ENCODE measurements at regions not wholly inside any gene's neighbourhood (a gene's known extent, or its start where the extent isn't known, plus 50 kb on each side); places are given as distances from the start of the nearest gene placed in this dataset.
"Not testable (repeated sequence)": the region's sequence is repeated elsewhere in the genome, so short reads cannot be mapped to it uniquely, and the experiment has no call there.

DNA sequence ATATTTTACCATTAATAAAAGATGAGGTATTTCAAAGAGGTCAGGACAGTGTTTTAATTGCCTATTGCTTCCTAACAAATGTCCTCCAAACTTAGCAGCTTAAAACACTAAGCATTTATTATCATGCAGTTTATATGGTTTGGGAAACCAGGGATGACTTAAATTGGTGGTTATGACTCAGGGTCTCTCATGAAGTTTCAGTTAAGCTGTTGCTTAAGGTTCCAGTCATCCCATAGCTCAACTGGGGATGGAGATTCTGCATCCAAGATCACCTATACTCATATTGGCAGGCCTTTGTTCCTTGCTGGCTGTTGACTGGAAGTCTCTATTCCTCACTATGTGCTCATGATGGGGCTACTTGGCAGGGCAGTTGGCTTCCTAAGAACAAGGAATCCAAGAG, 1329.9 kb upstream of the GOT2 start:
- intact Hi-C loops (cut with DNase I): no loop called here
- no peak for DNase-seq

GRCh38 chr16:60061396-60061795, 1327.3 kb upstream of the GOT2 start:
- intact Hi-C loops (cut with DNase I): no loop called here
- DNase-seq: no peak

- intact Hi-C loops (cut with DNase I): no loop called here
These were observed 1326.6 kb upstream of the GOT2 start for GRCh38 chr16:60060731-60061130.

GRCh38 chr16:60059141-60059540, 1325.0 kb upstream of the GOT2 start:
- intact Hi-C loops (cut with DNase I): no loop called here

More at GRCh38 chr16:60060731-60061130, 1326.6 kb upstream of the GOT2 start:
- no peak for DNase-seq

DNA sequence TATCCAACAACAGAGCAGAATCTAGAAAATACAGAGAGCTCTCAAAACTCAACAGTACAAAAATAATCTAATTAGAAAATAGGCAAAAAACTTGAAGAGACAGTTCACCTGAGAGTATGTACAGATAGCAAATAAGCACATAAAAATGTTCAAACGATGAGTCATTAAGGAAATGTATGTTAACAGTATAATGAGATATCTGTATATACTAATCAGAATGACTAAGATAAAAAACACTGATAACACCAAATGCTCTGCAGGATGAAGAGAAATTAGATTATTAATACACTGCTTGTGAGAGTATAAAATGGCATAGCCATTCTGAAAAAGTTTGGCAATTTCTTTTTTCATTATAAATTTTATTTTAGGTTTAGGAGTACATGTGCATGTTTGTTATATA, 1307.6 kb upstream of the GOT2 start:
- intact Hi-C loops (cut with DNase I): no loop called here
- no peak for DNase-seq

More at GRCh38 chr16:60059141-60059540, 1325.0 kb upstream of the GOT2 start:
- DNase-seq: no peak

DNA sequence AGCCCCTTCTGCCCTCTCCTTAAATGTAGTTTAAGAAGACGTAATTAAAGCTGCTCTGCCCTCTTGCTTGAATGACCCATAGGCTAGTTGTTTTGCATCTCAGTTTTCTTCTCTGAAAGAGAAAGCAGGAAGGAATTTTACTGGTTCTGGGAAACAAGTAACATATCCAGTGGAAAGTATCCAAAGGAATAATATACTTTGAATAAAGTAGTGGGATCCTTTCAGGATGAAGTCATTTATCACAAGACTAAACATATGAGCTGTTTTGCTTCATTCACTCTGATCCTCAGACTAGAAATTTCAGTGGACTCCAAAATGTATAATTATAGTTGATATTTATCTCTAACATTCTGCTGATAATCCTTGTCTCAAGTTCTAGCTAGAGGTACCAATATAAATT, 1297.6 kb upstream of the GOT2 start:
- intact Hi-C loops (cut with DNase I): no loop called here
- DNase-seq: no peak

DNA sequence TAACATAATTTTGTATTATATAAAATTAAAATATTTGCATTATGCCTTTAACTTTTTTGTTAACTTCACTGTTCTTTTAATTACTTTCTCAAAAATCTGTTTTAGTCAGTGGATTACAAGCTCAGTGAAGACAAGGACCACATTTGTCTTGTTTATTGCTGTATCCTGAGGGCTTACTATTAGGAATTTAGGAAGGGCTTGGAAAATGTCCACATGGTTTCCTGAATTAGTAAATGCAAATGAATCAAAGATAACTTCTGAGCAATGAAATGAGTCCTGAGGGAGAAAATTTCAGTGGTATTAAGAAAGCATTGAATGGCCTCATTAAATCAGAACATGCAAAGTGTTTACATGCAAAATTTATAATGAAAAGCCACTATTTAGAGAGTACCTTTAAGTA, 1293.2 kb upstream of the GOT2 start:
- DNase-seq: no peak
- intact Hi-C loops (cut with DNase I): no loop called here

DNA sequence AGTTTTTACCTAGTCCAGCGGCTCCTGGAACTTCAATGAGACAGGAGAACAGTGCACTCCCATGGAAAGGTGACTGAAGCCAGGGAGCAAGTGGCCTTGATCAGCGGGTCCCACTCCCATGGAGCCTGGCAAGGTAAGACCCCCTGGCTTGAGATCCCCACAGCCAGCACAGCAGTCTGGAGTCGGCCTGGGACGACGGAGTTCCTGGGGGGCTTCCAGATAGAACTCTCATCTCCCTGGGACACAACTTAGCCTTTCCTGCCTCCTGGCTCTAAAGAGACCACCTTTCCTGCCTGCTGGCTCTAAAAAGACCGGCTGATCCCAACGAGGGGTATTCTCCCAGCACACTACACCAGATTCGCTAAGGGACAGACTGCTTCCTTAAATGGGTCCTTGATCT, 1279.0 kb upstream of the GOT2 start:
- DNase-seq: no peak
- intact Hi-C loops (cut with DNase I): no loop called here

DNA sequence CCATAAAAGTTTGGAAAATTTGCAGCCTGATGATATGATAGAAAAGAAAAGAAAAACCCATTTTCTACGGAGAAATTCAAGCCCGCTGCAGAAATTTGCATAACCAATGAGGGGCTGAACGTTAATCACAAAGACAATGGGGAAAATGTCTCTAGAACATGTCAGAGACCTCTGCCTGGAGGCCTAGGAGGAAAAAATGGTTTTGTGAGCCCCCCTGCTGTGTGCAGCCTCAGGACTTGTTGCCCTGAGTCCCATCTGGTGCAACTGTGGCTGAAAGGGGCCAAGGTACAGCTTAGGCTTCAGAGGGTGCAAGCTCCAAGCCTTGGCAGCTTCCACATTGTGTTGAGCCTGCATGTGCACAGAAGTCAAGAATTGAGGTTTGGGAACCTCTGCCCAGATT, 1267.4 kb upstream of the GOT2 start:
- DNase-seq: no peak
- intact Hi-C loops (cut with DNase I): no loop called here

DNA sequence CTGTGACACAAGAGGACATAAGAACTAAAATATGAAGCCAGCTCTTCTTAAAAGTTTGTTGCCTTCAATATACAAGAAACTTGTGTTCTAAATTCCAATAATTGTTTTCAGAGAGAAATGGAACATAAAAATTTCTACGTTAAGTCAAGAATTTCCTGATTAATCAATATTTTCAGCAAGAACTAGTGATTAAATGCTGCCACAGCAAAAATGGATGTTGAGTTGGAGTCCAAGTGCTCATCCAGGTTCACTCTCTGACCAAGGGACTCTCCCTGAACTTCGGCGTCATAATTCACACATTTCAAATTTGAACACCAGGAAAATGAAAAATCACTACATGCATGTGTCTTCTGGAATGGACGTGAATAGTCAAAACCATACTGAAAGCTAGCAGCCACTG, 1263.6 kb upstream of the GOT2 start:
- DNase-seq: no peak

GRCh38 chr16:59993101-59993500, 1259.0 kb upstream of the GOT2 start:
- no peak for DNase-seq
- intact Hi-C loops (cut with DNase I): no loop called here

More for the DNA sequence above, 1263.6 kb upstream of the GOT2 start:
- intact Hi-C loops (cut with DNase I): no loop called here

- no peak for DNase-seq
- intact Hi-C loops (cut with DNase I): no loop called here
These were observed 1257.1 kb upstream of the GOT2 start for GRCh38 chr16:59991171-59991570.

GRCh38 chr16:59988591-59988990, 1254.5 kb upstream of the GOT2 start:
- intact Hi-C loops (cut with DNase I): no loop called here
- no peak for DNase-seq

GRCh38 chr16:59975953-59976352, 1241.8 kb upstream of the GOT2 start:
- no peak for DNase-seq
- intact Hi-C loops (cut with DNase I): no loop called here

- intact Hi-C loops (cut with DNase I): no loop called here
- DNase-seq: no peak
These were observed 1239.8 kb upstream of the GOT2 start for GRCh38 chr16:59973966-59974365.

- no peak for DNase-seq
- intact Hi-C loops (cut with DNase I): no loop called here
These were observed 1237.1 kb upstream of the GOT2 start for GRCh38 chr16:59971264-59971663.

DNA sequence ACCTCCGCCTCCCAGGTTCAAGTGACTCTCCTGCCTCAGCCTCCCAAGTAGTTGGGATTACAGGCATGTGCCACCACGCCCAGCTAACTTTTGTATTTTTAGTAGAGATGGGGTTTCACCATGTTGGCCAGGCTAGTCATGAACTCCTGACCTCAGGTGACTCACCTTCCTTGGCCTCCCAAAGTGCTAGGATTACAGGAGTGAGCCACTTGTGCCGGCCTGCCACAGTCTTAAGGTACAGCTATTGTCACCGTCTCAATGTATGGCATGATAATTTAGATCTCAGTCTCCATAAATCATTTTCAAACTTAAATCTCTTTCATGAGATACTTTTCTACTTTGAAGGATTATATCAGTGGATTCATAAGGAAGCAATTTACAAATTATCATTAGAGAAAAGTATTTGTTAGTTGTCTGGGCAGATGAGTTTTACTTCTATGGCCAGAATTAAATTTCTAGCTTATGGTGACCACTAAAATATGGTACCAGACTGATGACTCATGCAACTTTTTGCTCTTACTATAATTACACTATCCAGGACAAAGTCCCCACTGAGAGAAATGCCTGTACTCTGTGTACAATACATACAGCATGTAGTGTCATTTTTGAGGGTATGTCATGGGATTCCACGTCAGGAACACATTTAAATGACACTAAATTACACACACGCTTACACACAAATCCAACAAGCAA, 1230.3 kb upstream of the GOT2 start:
- intact Hi-C loops (cut with DNase I): no loop called here
- no peak for DNase-seq

DNA sequence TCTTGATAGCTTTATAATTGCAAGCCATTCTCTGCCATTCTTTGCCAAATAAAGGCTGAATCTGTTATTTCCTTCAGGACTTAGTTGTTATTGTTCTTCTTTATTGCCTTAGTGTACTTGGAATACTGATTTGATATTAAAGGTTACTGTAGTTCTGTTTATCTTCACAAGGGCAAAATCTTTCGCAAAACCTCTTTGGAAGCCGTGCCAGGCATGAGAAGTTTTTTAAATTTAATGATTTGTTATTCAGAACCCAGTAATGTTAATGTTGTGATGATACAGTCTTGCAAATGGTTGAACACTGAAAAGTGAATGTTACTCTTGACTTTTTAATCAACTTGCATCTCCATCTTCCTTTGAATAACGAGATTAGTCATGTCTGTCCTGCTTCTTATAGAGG, 1225.2 kb upstream of the GOT2 start:
- intact Hi-C loops (cut with DNase I): no loop called here
- no peak for DNase-seq

GRCh38 chr16:59950431-59950830, 1216.3 kb upstream of the GOT2 start:
- intact Hi-C loops (cut with DNase I): no loop called here
- DNase-seq: no peak

DNA sequence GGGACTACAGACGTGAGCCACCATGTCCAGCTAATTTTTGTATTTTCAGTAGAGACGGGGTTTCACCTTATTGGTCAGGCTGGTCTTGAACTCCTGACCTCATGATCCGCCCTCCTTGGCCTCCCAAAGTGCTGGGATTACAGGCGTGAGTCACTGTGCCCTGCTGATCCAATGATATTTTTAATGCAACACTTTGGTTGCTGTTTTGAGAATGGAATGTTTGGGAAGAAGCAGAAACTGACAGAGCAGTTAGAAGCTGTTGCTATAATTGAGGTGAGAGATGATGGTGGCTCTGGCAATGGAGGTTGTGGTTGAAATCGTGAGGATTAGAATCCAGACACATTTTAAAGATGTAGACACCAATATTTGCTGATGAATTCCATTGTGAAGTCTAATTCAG, 1209.9 kb upstream of the GOT2 start:
- intact Hi-C loops (cut with DNase I); DNase-seq: not testable (repeated sequence)

- no peak for DNase-seq
- intact Hi-C loops (cut with DNase I): no loop called here
These were observed 1207.5 kb upstream of the GOT2 start for GRCh38 chr16:59941594-59941993.

DNA sequence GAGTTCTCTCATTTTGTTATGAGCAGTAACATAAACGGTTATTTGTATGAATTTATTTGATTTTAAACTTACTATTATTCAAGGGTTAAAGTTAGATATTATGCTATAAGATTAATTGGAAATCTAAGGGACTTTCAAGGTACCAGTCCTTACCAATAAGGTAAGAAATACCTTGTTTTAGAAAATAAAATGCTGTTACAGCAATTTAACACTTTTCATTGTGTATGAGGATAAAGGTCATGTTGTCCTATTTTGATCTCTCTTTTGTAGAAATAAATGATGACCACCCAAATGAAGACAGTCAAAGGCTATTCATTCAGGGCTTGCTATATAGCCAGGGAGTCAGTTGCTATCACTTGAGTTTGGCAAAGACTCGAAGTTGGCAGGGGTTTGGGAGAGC, 1185.9 kb upstream of the GOT2 start:
- intact Hi-C loops (cut with DNase I): no loop called here

More for the DNA sequence above, 1185.9 kb upstream of the GOT2 start:
- no peak for DNase-seq

Data from head of caudate nucleus (tissue), 42 donors.